ENCODE measurements at regions not wholly inside any gene's neighbourhood (a gene's known extent, or its start where the extent isn't known, plus 50 kb on each side); places are given as distances from the start of the nearest gene placed in this dataset.

DNA sequence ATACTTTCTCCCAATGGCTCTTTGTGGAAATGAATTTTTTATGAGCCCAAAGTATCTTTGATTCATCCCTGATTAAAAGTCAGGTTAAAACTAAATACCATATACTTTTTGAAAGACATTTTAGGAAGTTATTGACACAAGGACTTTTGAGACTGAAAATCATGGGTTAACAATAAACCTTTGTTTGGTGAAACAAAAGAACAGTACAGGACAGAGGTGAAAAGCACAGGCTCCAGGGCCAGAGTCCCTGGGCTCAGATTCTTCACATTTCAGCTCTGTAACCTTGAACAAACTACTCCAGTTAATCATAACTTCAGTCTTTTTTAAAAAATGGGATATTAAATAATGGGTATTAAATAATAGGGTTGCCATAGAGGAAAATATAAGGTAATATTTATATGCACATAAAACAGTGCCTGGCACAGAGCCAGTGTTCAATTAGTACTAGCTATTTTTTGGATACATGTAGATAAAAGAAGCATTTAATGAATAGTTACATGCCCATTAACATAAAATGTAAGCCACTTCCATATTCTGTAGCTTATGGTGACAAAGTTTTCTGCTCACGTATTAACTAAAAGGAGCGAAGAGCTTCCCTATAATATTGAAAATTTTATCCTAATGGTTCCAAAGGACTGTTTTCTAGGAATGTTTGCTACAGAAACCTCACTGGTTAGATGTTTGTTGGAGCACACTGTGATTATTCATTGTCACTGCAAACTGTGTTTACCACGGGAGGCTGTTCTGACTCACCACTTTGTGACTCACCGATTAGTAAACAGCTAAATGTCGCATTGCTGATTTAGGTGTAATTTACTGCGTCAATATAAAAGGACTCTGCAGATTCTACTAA is 255.4 kb downstream of the DAD1 start (continued):
- TF ChIP-seq, protein P1, sequence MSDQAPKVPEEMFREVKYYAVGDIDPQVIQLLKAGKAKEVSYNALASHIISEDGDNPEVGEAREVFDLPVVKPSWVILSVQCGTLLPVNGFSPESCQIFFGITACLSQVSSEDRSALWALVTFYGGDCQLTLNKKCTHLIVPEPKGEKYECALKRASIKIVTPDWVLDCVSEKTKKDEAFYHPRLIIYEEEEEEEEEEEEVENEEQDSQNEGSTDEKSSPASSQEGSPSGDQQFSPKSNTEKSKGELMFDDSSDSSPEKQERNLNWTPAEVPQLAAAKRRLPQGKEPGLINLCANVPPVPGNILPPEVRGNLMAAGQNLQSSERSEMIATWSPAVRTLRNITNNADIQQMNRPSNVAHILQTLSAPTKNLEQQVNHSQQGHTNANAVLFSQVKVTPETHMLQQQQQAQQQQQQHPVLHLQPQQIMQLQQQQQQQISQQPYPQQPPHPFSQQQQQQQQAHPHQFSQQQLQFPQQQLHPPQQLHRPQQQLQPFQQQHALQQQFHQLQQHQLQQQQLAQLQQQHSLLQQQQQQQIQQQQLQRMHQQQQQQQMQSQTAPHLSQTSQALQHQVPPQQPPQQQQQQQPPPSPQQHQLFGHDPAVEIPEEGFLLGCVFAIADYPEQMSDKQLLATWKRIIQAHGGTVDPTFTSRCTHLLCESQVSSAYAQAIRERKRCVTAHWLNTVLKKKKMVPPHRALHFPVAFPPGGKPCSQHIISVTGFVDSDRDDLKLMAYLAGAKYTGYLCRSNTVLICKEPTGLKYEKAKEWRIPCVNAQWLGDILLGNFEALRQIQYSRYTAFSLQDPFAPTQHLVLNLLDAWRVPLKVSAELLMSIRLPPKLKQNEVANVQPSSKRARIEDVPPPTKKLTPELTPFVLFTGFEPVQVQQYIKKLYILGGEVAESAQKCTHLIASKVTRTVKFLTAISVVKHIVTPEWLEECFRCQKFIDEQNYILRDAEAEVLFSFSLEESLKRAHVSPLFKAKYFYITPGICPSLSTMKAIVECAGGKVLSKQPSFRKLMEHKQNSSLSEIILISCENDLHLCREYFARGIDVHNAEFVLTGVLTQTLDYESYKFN (CRISPR knock-in tag; conservative IDR thresholded peaks at IDR 0.05): peak; percentile 61; the same call in 1 of the 2 replicates
- TF ChIP-seq ZNF598 (CRISPR knock-in tag; IDR thresholded peaks at IDR 0.05; ENCODE audit: borderline replicate concordance): no peak
- TF ChIP-seq ZNF766 (CRISPR knock-in tag; IDR thresholded peaks at IDR 0.05; ENCODE audit: borderline replicate concordance): no peak
- peak; percentile 61; the same call in 1 of the 2 replicates for TF ChIP-seq ZBTB21 (CRISPR knock-in tag; IDR thresholded peaks at IDR 0.05)
- no peak for TF ChIP-seq ATF7-NPFF (CRISPR knock-in tag; IDR thresholded peaks at IDR 0.05; ENCODE audit: low read depth)
- no peak for TF ChIP-seq ZNF781 (CRISPR knock-in tag; IDR thresholded peaks at IDR 0.05; ENCODE audit: borderline replicate concordance, not compliant biosample characterization)
- TF ChIP-seq SRY (CRISPR knock-in tag; IDR thresholded peaks at IDR 0.05): no peak
- peak; percentile 64; the same call in 1 of the 2 replicates for TF ChIP-seq ZNF331 (CRISPR knock-in tag; IDR thresholded peaks at IDR 0.05)
- no peak for TF ChIP-seq TMF1 (CRISPR knock-in tag; IDR thresholded peaks at IDR 0.05; ENCODE audit: low read depth)
- TF ChIP-seq, protein P2, sequence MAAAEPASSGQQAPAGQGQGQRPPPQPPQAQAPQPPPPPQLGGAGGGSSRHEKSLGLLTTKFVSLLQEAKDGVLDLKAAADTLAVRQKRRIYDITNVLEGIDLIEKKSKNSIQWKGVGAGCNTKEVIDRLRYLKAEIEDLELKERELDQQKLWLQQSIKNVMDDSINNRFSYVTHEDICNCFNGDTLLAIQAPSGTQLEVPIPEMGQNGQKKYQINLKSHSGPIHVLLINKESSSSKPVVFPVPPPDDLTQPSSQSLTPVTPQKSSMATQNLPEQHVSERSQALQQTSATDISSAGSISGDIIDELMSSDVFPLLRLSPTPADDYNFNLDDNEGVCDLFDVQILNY (CRISPR knock-in tag; conservative IDR thresholded peaks at IDR 0.05): no peak
- no peak for TF ChIP-seq CAMTA2 (CRISPR knock-in tag; IDR thresholded peaks at IDR 0.05; ENCODE audit: borderline replicate concordance)
- no peak for TF ChIP-seq AKAP8 (CRISPR knock-in tag; IDR thresholded peaks at IDR 0.05)
- no peak for TF ChIP-seq ZNF510 (CRISPR knock-in tag; IDR thresholded peaks at IDR 0.05; ENCODE audit: low read depth)
- TF ChIP-seq, protein P3, sequence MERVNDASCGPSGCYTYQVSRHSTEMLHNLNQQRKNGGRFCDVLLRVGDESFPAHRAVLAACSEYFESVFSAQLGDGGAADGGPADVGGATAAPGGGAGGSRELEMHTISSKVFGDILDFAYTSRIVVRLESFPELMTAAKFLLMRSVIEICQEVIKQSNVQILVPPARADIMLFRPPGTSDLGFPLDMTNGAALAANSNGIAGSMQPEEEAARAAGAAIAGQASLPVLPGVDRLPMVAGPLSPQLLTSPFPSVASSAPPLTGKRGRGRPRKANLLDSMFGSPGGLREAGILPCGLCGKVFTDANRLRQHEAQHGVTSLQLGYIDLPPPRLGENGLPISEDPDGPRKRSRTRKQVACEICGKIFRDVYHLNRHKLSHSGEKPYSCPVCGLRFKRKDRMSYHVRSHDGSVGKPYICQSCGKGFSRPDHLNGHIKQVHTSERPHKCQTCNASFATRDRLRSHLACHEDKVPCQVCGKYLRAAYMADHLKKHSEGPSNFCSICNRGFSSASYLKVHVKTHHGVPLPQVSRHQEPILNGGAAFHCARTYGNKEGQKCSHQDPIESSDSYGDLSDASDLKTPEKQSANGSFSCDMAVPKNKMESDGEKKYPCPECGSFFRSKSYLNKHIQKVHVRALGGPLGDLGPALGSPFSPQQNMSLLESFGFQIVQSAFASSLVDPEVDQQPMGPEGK (CRISPR knock-in tag; IDR thresholded peaks at IDR 0.05): no peak
- no peak for TF ChIP-seq NFIB (CRISPR knock-in tag; IDR thresholded peaks at IDR 0.05; ENCODE audit: borderline replicate concordance)
- TF ChIP-seq, protein P4, sequence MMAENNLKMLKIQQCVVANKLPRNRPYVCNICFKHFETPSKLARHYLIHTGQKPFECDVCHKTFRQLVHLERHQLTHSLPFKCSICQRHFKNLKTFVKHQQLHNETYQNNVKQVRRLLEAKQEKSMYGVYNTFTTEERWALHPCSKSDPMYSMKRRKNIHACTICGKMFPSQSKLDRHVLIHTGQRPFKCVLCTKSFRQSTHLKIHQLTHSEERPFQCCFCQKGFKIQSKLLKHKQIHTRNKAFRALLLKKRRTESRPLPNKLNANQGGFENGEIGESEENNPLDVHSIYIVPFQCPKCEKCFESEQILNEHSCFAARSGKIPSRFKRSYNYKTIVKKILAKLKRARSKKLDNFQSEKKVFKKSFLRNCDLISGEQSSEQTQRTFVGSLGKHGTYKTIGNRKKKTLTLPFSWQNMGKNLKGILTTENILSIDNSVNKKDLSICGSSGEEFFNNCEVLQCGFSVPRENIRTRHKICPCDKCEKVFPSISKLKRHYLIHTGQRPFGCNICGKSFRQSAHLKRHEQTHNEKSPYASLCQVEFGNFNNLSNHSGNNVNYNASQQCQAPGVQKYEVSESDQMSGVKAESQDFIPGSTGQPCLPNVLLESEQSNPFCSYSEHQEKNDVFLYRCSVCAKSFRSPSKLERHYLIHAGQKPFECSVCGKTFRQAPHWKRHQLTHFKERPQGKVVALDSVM (CRISPR knock-in tag; IDR thresholded peaks at IDR 0.05): no peak
- TF ChIP-seq IKZF4 (CRISPR knock-in tag; IDR thresholded peaks at IDR 0.05; ENCODE audit: borderline replicate concordance, low read depth, not compliant biosample characterization): no peak
- TF ChIP-seq ZNF180 (CRISPR knock-in tag; IDR thresholded peaks at IDR 0.05; ENCODE audit: borderline replicate concordance, low read depth): no peak

All from HepG2 (cell line).